HG03159 (cell line): ENCODE measurements at regions not wholly inside any gene's neighbourhood (a gene's known extent, or its start where the extent isn't known, plus 50 kb on each side); places are given as distances from the start of the nearest gene placed in this dataset.

Source experiments
- ATAC-seq: cut with Tn5 transposase; IDR thresholded peaks from one replicate; pipeline ENCODE4 v1.9.1; 2021; ENCODE audit warnings: mild to moderate bottlenecking, moderate library complexity; ENCODE audit not compliant: unreplicated experiment

- no peak for ATAC-seq
These were observed 251.8 kb upstream of the FGGY start for GRCh38 chr1:59045137-59045536.

GRCh38 chr1:59045636-59046035, 251.3 kb upstream of the FGGY start:
- ATAC-seq: no peak

GRCh38 chr1:59046134-59046533, 250.8 kb upstream of the FGGY start:
- ATAC-seq: peak; percentile 4

GRCh38 chr1:59046730-59047157, 250.2 kb upstream of the FGGY start:
- ATAC-seq: peak; percentile 98

- ATAC-seq: no peak
These were observed 245.9 kb upstream of the FGGY start for GRCh38 chr1:59051007-59051406.

GRCh38 chr1:59052166-59052590, 244.7 kb upstream of the FGGY start:
- ATAC-seq: no peak

- ATAC-seq: no peak
These were observed 242.7 kb upstream of the FGGY start for GRCh38 chr1:59054172-59054571.

- no peak for ATAC-seq
These were observed 240.8 kb upstream of the FGGY start for GRCh38 chr1:59055908-59056719.

GRCh38 chr1:59057211-59057694, 239.6 kb upstream of the FGGY start:
- no peak for ATAC-seq

- ATAC-seq: no peak
These were observed 239.1 kb upstream of the FGGY start for GRCh38 chr1:59057796-59058195.

- ATAC-seq: no peak
These were observed 238.0 kb upstream of the FGGY start for GRCh38 chr1:59058665-59059439.

GRCh38 chr1:59061876-59062275, 235.0 kb upstream of the FGGY start:
- no peak for ATAC-seq

GRCh38 chr1:59062743-59063142, 234.2 kb upstream of the FGGY start:
- ATAC-seq: no peak

- no peak for ATAC-seq
These were observed 233.4 kb upstream of the FGGY start for GRCh38 chr1:59063501-59063900.

- ATAC-seq: no peak
These were observed 232.3 kb upstream of the FGGY start for GRCh38 chr1:59064592-59064991.

GRCh38 chr1:59066236-59066635, 230.7 kb upstream of the FGGY start:
- ATAC-seq: no peak

- ATAC-seq: no peak
These were observed 226.3 kb upstream of the FGGY start for GRCh38 chr1:59070610-59071009.

- ATAC-seq: no peak
These were observed 225.6 kb upstream of the FGGY start for GRCh38 chr1:59071289-59071688.

- ATAC-seq: no peak
These were observed 224.9 kb upstream of the FGGY start for GRCh38 chr1:59071876-59072582.

- ATAC-seq: no peak
These were observed 224.3 kb upstream of the FGGY start for GRCh38 chr1:59072583-59072947.

GRCh38 chr1:59074598-59074997, 222.3 kb upstream of the FGGY start:
- no peak for ATAC-seq
